ENCODE measurements at regions not wholly inside any gene's neighbourhood (a gene's known extent, or its start where the extent isn't known, plus 50 kb on each side); places are given as distances from the start of the nearest gene placed in this dataset.

DNA sequence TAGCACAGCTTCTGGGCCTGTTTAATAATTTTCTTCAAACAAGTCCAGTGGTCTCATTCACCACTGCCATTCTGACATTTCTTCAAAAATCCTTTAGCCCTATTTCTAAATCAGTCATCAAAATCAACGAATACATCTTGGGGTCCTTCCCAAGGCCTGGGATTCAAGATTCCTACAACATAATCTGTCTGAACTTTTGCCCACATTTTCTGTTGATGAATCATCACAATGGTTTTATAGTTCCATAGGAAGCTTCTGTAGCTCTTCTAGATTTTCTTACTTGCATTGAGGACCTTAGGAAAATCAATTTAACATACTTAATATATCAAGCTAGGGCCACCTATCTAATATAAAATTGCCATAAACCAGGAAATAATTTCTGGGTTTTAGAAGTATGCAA, 811.8 kb upstream of the ACVR2A start:
- TF ChIP-seq EP300 (IDR thresholded peaks at IDR 0.05) (no peak), POLR2A (IDR thresholded peaks at IDR 0.05) (no peak), POLR2AphosphoS5 (IDR thresholded peaks at IDR 0.05) (no peak)
- TF ChIP-seq, protein P1, sequence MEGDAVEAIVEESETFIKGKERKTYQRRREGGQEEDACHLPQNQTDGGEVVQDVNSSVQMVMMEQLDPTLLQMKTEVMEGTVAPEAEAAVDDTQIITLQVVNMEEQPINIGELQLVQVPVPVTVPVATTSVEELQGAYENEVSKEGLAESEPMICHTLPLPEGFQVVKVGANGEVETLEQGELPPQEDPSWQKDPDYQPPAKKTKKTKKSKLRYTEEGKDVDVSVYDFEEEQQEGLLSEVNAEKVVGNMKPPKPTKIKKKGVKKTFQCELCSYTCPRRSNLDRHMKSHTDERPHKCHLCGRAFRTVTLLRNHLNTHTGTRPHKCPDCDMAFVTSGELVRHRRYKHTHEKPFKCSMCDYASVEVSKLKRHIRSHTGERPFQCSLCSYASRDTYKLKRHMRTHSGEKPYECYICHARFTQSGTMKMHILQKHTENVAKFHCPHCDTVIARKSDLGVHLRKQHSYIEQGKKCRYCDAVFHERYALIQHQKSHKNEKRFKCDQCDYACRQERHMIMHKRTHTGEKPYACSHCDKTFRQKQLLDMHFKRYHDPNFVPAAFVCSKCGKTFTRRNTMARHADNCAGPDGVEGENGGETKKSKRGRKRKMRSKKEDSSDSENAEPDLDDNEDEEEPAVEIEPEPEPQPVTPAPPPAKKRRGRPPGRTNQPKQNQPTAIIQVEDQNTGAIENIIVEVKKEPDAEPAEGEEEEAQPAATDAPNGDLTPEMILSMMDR (IDR thresholded peaks at IDR 0.05), result no peak
- Histone ChIP-seq H3K4me1 (peaks cover 0 to 7% (median 0%) of the 10 kb centered on the region in 4 donors), H3K36me3 (no peaks in the 10 kb centered on the region), H3K9me3 (no peaks in the 10 kb centered on the region), H3K27me3 (no peaks in the 10 kb centered on the region), H3K4me3 (no peak overlapping the region), H3K27ac (no peak overlapping the region)
- DNase-seq, result no peak
- intact Hi-C loops (cut with DNase I), result no loop called here
- WGBS, 2 donors, result 68 to 89% methylated on average over 1 of the region's 1 CpG

GRCh38 chr2:147031897-147032296, 812.9 kb upstream of the ACVR2A start:
- 12 to 58% methylated on average over 3 of the region's 3 CpGs for WGBS, 2 donors
- TF ChIP-seq EP300 (IDR thresholded peaks at IDR 0.05), result no peak
- no peak for TF ChIP-seq POLR2AphosphoS5 (IDR thresholded peaks at IDR 0.05)
- no peak for TF ChIP-seq POLR2A (IDR thresholded peaks at IDR 0.05)
- TF ChIP-seq, protein P1 (IDR thresholded peaks at IDR 0.05), result no peak

GRCh38 chr2:147030966-147031720, 813.7 kb upstream of the ACVR2A start:
- no peaks in the 10 kb centered on the region for H3K9me3 ChIP-seq
- H3K4me3 ChIP-seq, result no peak overlapping the region
- peak overlapping the region in 1 of 4 donors; percentile 56 for H3K27ac ChIP-seq
- intact Hi-C loops (cut with DNase I), result no loop called here
- H3K36me3 ChIP-seq, result no peaks in the 10 kb centered on the region
- no peak for DNase-seq
- TF ChIP-seq POLR2AphosphoS5 (IDR thresholded peaks at IDR 0.05) (no peak), POLR2A (IDR thresholded peaks at IDR 0.05) (no peak), EP300 (IDR thresholded peaks at IDR 0.05) (no peak)
- TF ChIP-seq, protein P1 (IDR thresholded peaks at IDR 0.05), result no peak
- peaks cover 0 to 7% (median 4%) of the 10 kb centered on the region in 4 donors for H3K4me1 ChIP-seq
- H3K27me3 ChIP-seq, result no peaks in the 10 kb centered on the region
- WGBS, 2 donors, result 20 to 63% methylated on average over 6 of the region's 6 CpGs

More at GRCh38 chr2:147031897-147032296, 812.9 kb upstream of the ACVR2A start:
- no peak for DNase-seq
- peak overlapping the region in 1 of 4 donors; percentile 56 for H3K27ac ChIP-seq
- peaks cover 0 to 7% (median 0%) of the 10 kb centered on the region in 4 donors for H3K4me1 ChIP-seq
- no peaks in the 10 kb centered on the region for H3K27me3 ChIP-seq
- no peaks in the 10 kb centered on the region for H3K36me3 ChIP-seq
- no peaks in the 10 kb centered on the region for H3K9me3 ChIP-seq
- no peak overlapping the region for H3K4me3 ChIP-seq
- intact Hi-C loops (cut with DNase I), result no loop called here

GRCh38 chr2:147027436-147027835, 817.4 kb upstream of the ACVR2A start:
- Histone ChIP-seq H3K9me3 (peaks cover 0 to 3% (median 0%) of the 10 kb centered on the region in 4 donors), H3K4me3 (no peak overlapping the region), H3K27ac (no peak overlapping the region), H3K27me3 (no peaks in the 10 kb centered on the region), H3K36me3 (no peaks in the 10 kb centered on the region), H3K4me1 (peaks cover 0 to 10% (median 7%) of the 10 kb centered on the region in 4 donors)
- TF ChIP-seq, protein P1 (IDR thresholded peaks at IDR 0.05), result no peak
- TF ChIP-seq POLR2AphosphoS5 (IDR thresholded peaks at IDR 0.05), result no peak
- intact Hi-C loops (cut with DNase I), result no loop called here
- DNase-seq, result no peak
- WGBS, 2 donors, result 58 to 66% methylated on average over 1 of the region's 1 CpG

Measured in sigmoid colon (tissue), 6 donors.